ENCODE measurements at regions not wholly inside any gene's neighbourhood (a gene's known extent, or its start where the extent isn't known, plus 50 kb on each side); places are given as distances from the start of the nearest gene placed in this dataset.

DNA sequence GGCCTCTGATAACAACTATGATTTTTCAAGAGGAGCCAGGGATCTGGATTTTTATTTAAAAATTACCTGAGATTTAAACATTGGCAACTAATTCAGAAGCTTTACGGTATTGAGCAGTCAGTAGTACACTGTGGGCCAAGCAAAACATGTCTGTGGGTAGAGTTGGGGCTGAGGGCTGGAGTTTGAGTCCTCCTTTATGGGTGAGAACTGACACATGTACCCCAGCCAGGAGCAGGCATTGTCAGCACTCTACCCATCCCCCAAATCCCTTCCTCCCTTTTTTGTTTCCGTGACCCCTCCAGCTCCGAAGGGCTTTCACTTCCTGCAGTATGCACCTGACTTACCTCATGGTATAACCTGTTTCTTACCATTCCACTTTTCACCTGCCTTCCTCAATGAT, 131.4 kb downstream of the SNX5 start:
- H3K9me3 ChIP-seq (ENCODE audit: severe bottlenecking) = peaks cover 2% of the 10 kb centered on the region
- H3K36me3 ChIP-seq = no peaks in the 10 kb centered on the region
- TF ChIP-seq, protein P1, sequence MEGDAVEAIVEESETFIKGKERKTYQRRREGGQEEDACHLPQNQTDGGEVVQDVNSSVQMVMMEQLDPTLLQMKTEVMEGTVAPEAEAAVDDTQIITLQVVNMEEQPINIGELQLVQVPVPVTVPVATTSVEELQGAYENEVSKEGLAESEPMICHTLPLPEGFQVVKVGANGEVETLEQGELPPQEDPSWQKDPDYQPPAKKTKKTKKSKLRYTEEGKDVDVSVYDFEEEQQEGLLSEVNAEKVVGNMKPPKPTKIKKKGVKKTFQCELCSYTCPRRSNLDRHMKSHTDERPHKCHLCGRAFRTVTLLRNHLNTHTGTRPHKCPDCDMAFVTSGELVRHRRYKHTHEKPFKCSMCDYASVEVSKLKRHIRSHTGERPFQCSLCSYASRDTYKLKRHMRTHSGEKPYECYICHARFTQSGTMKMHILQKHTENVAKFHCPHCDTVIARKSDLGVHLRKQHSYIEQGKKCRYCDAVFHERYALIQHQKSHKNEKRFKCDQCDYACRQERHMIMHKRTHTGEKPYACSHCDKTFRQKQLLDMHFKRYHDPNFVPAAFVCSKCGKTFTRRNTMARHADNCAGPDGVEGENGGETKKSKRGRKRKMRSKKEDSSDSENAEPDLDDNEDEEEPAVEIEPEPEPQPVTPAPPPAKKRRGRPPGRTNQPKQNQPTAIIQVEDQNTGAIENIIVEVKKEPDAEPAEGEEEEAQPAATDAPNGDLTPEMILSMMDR (IDR thresholded peaks at IDR 0.05; ENCODE audit: low read depth, low read length) = no peak
- no peak overlapping the region for H3K4me3 ChIP-seq (ENCODE audit: low read depth, low read length)
- H3K27me3 ChIP-seq (ENCODE audit: insufficient read depth, low read depth, severe bottlenecking) = no peaks in the 10 kb centered on the region
- no peak for DNase-seq
- H3K27ac ChIP-seq = no peak overlapping the region

DNA sequence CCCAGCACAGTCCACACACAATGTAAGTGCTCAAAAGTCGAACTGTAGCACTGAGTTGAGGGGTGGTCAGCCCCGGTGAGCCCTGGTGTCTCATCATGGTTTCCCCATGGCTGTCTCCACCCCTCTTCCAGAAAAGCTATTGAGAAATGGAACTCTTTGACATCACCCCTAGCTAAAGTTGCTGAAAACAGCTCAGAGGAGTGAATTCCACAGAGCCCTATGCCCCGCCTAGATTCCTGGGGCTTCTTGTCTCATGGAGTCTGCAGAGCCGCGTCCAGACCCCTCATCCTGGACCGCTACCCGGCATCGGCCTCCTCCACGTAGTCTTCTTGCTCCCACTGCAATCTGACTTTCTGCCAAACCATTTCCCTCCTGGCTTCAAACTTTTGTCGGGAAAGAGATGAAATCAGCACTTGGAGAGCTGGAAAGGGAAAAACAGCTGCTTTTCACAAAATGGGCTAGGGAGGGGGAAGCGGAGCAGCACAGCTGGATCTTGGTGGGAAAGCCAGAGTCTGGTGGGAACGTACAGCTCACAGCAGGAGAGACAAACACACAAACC, 132.2 kb downstream of the SNX5 start:
- Histone ChIP-seq H3K27ac (no peak overlapping the region), H3K4me3 (ENCODE audit: low read depth, low read length) (no peak overlapping the region)
- no peak for DNase-seq

DNA sequence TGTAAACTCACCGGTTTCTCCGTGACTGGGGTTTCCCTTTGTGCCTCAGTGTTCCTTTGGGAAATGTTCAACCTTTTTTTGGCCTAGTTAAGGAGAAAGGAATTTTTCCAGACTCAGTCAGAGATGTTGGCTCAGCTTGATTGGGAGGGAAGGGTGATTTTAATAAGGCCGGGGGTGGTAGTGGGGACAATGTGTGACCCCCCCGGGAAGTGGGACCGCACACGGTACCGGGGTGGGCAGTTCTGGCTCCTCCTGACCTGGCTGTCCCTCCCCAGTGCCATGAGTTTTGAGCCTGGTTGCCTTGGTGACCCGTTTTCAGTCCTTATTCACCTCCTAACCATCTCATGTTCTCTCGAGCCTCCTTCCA, 132.7 kb downstream of the SNX5 start:
- Histone ChIP-seq H3K27me3 (ENCODE audit: insufficient read depth, low read depth, severe bottlenecking) (no peaks in the 10 kb centered on the region), H3K27ac (no peak overlapping the region), H3K36me3 (no peaks in the 10 kb centered on the region), H3K4me3 (ENCODE audit: low read depth, low read length) (no peak overlapping the region), H3K9me3 (ENCODE audit: severe bottlenecking) (peaks cover 2% of the 10 kb centered on the region)
- no peak for DNase-seq
- TF ChIP-seq, protein P1 (IDR thresholded peaks at IDR 0.05; ENCODE audit: low read depth, low read length) = no peak

More for the DNA sequence above, 132.2 kb downstream of the SNX5 start:
- peaks cover 2% of the 10 kb centered on the region for H3K9me3 ChIP-seq (ENCODE audit: severe bottlenecking)
- H3K27me3 ChIP-seq (ENCODE audit: insufficient read depth, low read depth, severe bottlenecking) = no peaks in the 10 kb centered on the region
- no peaks in the 10 kb centered on the region for H3K36me3 ChIP-seq
- TF ChIP-seq, protein P1 (IDR thresholded peaks at IDR 0.05; ENCODE audit: low read depth, low read length) = no peak

DNA sequence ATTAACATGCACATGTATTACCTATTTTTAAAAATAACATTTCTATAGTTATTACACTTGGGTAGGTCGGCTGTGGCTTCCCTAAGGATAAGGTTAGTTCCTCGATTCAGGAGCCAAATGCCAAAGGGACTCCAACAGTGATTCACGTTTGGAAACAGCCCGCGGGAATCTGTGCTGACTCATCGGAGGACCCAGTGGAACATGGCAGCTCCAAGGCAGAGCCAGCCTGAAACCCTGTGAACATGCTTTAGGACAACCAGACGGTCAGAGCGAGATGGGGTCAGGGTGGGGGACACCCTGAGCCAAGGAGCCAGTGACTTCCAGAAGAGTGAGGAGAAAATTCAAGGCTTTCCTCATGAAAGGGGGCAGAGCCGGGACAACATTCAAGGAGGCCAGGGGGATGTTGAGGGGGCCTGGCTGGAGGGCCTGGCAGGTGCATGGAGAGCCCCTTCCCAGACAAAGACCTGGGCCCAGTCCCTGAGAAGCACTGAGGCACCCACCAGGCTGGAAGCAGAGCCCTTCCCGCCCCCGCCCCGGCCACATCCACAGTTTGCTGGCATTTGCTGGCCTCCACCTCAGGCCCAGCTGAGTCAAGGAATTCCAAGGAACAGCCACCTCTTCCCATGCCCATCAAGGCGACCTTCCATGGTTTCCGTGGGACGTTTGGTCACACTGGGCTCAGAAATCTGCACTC, 133.2 kb downstream of the SNX5 start:
- peaks cover 2% of the 10 kb centered on the region for H3K9me3 ChIP-seq (ENCODE audit: severe bottlenecking)
- H3K27ac ChIP-seq = no peak overlapping the region
- no peak for DNase-seq
- TF ChIP-seq, protein P1 (IDR thresholded peaks at IDR 0.05; ENCODE audit: low read depth, low read length) = no peak
- no peaks in the 10 kb centered on the region for H3K36me3 ChIP-seq
- H3K27me3 ChIP-seq (ENCODE audit: insufficient read depth, low read depth, severe bottlenecking) = no peaks in the 10 kb centered on the region
- H3K4me3 ChIP-seq (ENCODE audit: low read depth, low read length) = no peak overlapping the region

DNA sequence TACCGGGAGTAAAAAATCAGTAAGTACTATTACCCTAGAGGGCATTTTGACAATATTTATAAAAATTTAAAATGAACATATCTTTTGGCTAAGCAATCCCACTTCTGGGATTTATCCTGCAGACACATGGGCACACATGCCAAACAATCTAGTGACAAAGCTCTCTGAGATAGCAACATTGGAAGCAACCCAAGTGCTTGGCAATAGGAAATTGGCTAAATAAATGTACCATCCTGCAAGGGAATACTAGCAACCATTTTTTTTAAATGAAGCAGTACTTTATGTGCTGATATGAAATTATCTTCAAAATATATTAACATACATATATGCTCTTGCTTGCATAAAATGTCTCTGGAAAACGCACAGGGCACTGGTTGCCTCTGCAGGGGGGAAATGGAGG, 133.8 kb downstream of the SNX5 start:
- Histone ChIP-seq H3K27ac (no peak overlapping the region), H3K9me3 (ENCODE audit: severe bottlenecking) (no peaks in the 10 kb centered on the region), H3K4me3 (ENCODE audit: low read depth, low read length) (no peak overlapping the region), H3K27me3 (ENCODE audit: insufficient read depth, low read depth, severe bottlenecking) (no peaks in the 10 kb centered on the region), H3K36me3 (no peaks in the 10 kb centered on the region)
- TF ChIP-seq, protein P1 (IDR thresholded peaks at IDR 0.05; ENCODE audit: low read depth, low read length) = no peak
- no peak for DNase-seq
